ENCODE measurements at regions not wholly inside any gene's neighbourhood (a gene's known extent, or its start where the extent isn't known, plus 50 kb on each side); places are given as distances from the start of the nearest gene placed in this dataset.

GRCh38 chr9:13479096-13479495 is 199.6 kb upstream of the MPDZ start:
- H3K36me3 ChIP-seq (ENCODE audit: control insufficient read depth, insufficient read depth, low read length), result no peaks in the 10 kb centered on the region
- no peak overlapping the region for H3K27ac ChIP-seq (ENCODE audit: extremely low read depth, low read depth, low read length)
- POLR2A ChIA-PET, result no interaction called here
- H3K79me2 ChIP-seq (ENCODE audit: control insufficient read depth, insufficient read depth, low read length), result no peaks in the 10 kb centered on the region
- H3K9ac ChIP-seq (ENCODE audit: insufficient read depth in 1 of 2, low read depth in 2 of 2, low read length in 2 of 2), result no peak overlapping the region
- H3K9me3 ChIP-seq (replicated peaks; ENCODE audit: control insufficient read depth, insufficient read depth, low read depth, low read length), result no peaks in the 10 kb centered on the region
- in situ Hi-C loops (cut with MboI) (no loop called here), intact Hi-C loops (cut with micrococcal nuclease) (no loop called here)
- H2AFZ ChIP-seq (ENCODE audit: low read depth, low read length), result no peak overlapping the region
- FAIRE-seq (no peak), DNase-seq (ENCODE audit: extremely low read depth in 1 of 4, low spot score in 3 of 4) (no peak), ATAC-seq (no peak)
- H4K20me1 ChIP-seq (replicated peaks; ENCODE audit: control insufficient read depth, insufficient read depth, low read length), result no peaks in the 10 kb centered on the region
- no peaks in the 10 kb centered on the region for H3K4me1 ChIP-seq (replicated peaks in 1 of 2; ENCODE audit: control insufficient read depth in 2 of 2, insufficient read depth in 2 of 2, low read length in 2 of 2)
- CTCF ChIA-PET (ENCODE audit: low intra/inter-chr PET ratio), result no interaction called here
- H3K4me2 ChIP-seq (ENCODE audit: insufficient read depth, low read length), result no peak overlapping the region
- H3K27me3 ChIP-seq (ENCODE audit: control insufficient read depth in 2 of 2, insufficient read depth in 2 of 2, low read length in 2 of 2), result no peaks in the 10 kb centered on the region
- TF ChIP-seq HES1 (IDR thresholded peaks at IDR 0.05; ENCODE audit: low read depth) (no peak), NFYB (IDR thresholded peaks at IDR 0.05; ENCODE audit: extremely low read depth, insufficient read length) (no peak)
- H3K4me3 ChIP-seq, result no peak overlapping the region
- BruUV-seq (replicated peaks), result no TSS peak
- no peaks in the 10 kb centered on the region for H3K9me1 ChIP-seq (ENCODE audit: control insufficient read depth, insufficient read depth, low read length)

GRCh38 chr9:13478639-13479038 is 199.1 kb upstream of the MPDZ start:
- Histone ChIP-seq H3K27ac (ENCODE audit: extremely low read depth, low read depth, low read length) (no peak overlapping the region), H2AFZ (ENCODE audit: low read depth, low read length) (no peak overlapping the region), H3K9ac (ENCODE audit: insufficient read depth in 1 of 2, low read depth in 2 of 2, low read length in 2 of 2) (no peak overlapping the region), H3K79me2 (ENCODE audit: control insufficient read depth, insufficient read depth, low read length) (no peaks in the 10 kb centered on the region), H3K4me3 (no peak overlapping the region), H3K27me3 (ENCODE audit: control insufficient read depth in 2 of 2, insufficient read depth in 2 of 2, low read length in 2 of 2) (no peaks in the 10 kb centered on the region), H3K4me1 (replicated peaks in 1 of 2; ENCODE audit: control insufficient read depth in 2 of 2, insufficient read depth in 2 of 2, low read length in 2 of 2) (no peaks in the 10 kb centered on the region), H3K36me3 (ENCODE audit: control insufficient read depth, insufficient read depth, low read length) (no peaks in the 10 kb centered on the region), H3K9me1 (ENCODE audit: control insufficient read depth, insufficient read depth, low read length) (no peaks in the 10 kb centered on the region), H3K4me2 (ENCODE audit: insufficient read depth, low read length) (no peak overlapping the region), H3K9me3 (replicated peaks; ENCODE audit: control insufficient read depth, insufficient read depth, low read depth, low read length) (no peaks in the 10 kb centered on the region), H4K20me1 (replicated peaks; ENCODE audit: control insufficient read depth, insufficient read depth, low read length) (no peaks in the 10 kb centered on the region)
- no peak for FAIRE-seq
- in situ Hi-C loops (cut with MboI) (no loop called here), intact Hi-C loops (cut with micrococcal nuclease) (no loop called here)
- DNase-seq (ENCODE audit: extremely low read depth in 1 of 4, low spot score in 3 of 4), result no peak
- no TSS peak for BruUV-seq (replicated peaks)
- TF ChIP-seq CXXC5 (CRISPR knock-in tag; IDR thresholded peaks at IDR 0.05), result no peak
- TF ChIP-seq BCLAF1 (IDR thresholded peaks at IDR 0.05; ENCODE audit: borderline replicate concordance in 1 of 2, control insufficient read depth in 1 of 2, low read depth in 2 of 2, low read length in 1 of 2), result no peak
- TF ChIP-seq CCNT2 (IDR thresholded peaks at IDR 0.05; ENCODE audit: borderline replicate concordance, extremely low read depth, insufficient read length, low read depth, low read length), result no peak
- TF ChIP-seq ZNF785 (CRISPR knock-in tag; IDR thresholded peaks at IDR 0.05), result no peak
- no peak for TF ChIP-seq CBX1 (IDR thresholded peaks at IDR 0.05; ENCODE audit: low read depth)
- no peak for TF ChIP-seq FOXA3 (CRISPR knock-in tag; conservative IDR thresholded peaks at IDR 0.05 in 1 of 2, IDR thresholded peaks at IDR 0.05 in 1 of 2)
- no peak for TF ChIP-seq PTTG1 (tag; IDR thresholded peaks at IDR 0.05; ENCODE audit: low read depth)
- no peak for TF ChIP-seq ZBTB8A (IDR thresholded peaks at IDR 0.05; ENCODE audit: partially characterized antibody)
- no peak for TF ChIP-seq HDAC2 (IDR thresholded peaks at IDR 0.05)
- TF ChIP-seq PCBP1 (IDR thresholded peaks at IDR 0.05; ENCODE audit: low read depth, low read length, poor library complexity, severe bottlenecking), result no peak
- TF ChIP-seq XRCC3 (IDR thresholded peaks at IDR 0.05), result no peak
- TF ChIP-seq CC2D1A (IDR thresholded peaks at IDR 0.05), result no peak
- no peak for TF ChIP-seq IRF2 (CRISPR knock-in tag; IDR thresholded peaks at IDR 0.05)
- no peak for ATAC-seq
- ChIA-PET CTCF (ENCODE audit: low intra/inter-chr PET ratio) (no interaction called here), POLR2A (no interaction called here)
- 0% methylated on average over 1 of the region's 1 CpG for WGBS (ENCODE audit: insufficient coverage, low coverage, missing lambda C conversion rate)

Measured in K562 (cell line).